Naive B cell (primary cell): ENCODE measurements at regions not wholly inside any gene's neighbourhood (a gene's known extent, or its start where the extent isn't known, plus 50 kb on each side); places are given as distances from the start of the nearest gene placed in this dataset.
"Not testable (repeated sequence)": the region's sequence is repeated elsewhere in the genome, so short reads cannot be mapped to it uniquely, and the experiment has no call there.

Experiments used
- ATAC-seq, 2 donors: fragments of 150-1000 bp; cut with Tn5 transposase; 2 replicates each; pipeline ENCODE4 v1.10.0; 2021; ENCODE audit warnings: low read depth in 2 of 2, mild to moderate bottlenecking in 2 of 2, moderate library complexity in 2 of 2
- DNase-seq: peaks from one replicate; pipeline ENCODE4 v3.0.0; 2022
- H3K27ac Mint-ChIP-seq, 6 donors: one replicate each; pipeline ENCODE4 v1.8.0; 2020 to 2022; ENCODE audit warnings: mild to moderate bottlenecking in 6 of 6, mixed read lengths in 6 of 6, moderate library complexity in 5 of 6, inconsistent platforms in 2 of 6
- H3K27me3 Mint-ChIP-seq, 3 donors: one replicate each; pipeline ENCODE4 v1.8.0; 2021 to 2022; ENCODE audit warnings: mixed read lengths in 3 of 3, mild to moderate bottlenecking in 1 of 3
- H3K36me3 Mint-ChIP-seq, 2 donors: one replicate each; pipeline ENCODE4 v1.8.0; 2020 to 2022; ENCODE audit warnings: mixed read lengths in 2 of 2, inconsistent platforms in 1 of 2, mild to moderate bottlenecking in 1 of 2
- H3K4me1 Mint-ChIP-seq, 3 donors: one replicate each; pipeline ENCODE4 v1.8.0; 2020 to 2022; ENCODE audit warnings: mixed read lengths in 3 of 3, inconsistent platforms in 1 of 3, mild to moderate bottlenecking in 1 of 3, moderate library complexity in 1 of 3
- H3K4me3 Mint-ChIP-seq, 8 donors: one replicate each; pipeline ENCODE4 v1.8.0; 2020 to 2022; ENCODE audit warnings: mild to moderate bottlenecking in 8 of 8, mixed read lengths in 8 of 8, moderate library complexity in 8 of 8, inconsistent platforms in 2 of 8
- H3K9me3 Mint-ChIP-seq, 7 donors: one replicate each; pipeline ENCODE4 v1.8.0; 2020 to 2022; ENCODE audit warnings: mixed read lengths in 7 of 7, mild to moderate bottlenecking in 5 of 7, inconsistent platforms in 2 of 7, moderate library complexity in 1 of 7

- H3K9me3 Mint-ChIP-seq = no peaks in the 10 kb centered on the region
- ATAC-seq (no peak), DNase-seq (no peak)
- no peaks in the 10 kb centered on the region for H3K4me1 Mint-ChIP-seq
- H3K36me3 Mint-ChIP-seq = no peaks in the 10 kb centered on the region
- no peak overlapping the region for H3K4me3 Mint-ChIP-seq
- H3K27me3 Mint-ChIP-seq = peaks cover 12 to 35% (median 25%) of the 10 kb centered on the region in 3 donors
- H3K27ac Mint-ChIP-seq = no peak overlapping the region
These were observed 80.8 kb upstream of the SLC8A3 start for GRCh38 chr14:70269582-70269981.

- no peak overlapping the region for H3K4me3 Mint-ChIP-seq
- DNase-seq (no peak), ATAC-seq (no peak)
- H3K4me1 Mint-ChIP-seq = no peaks in the 10 kb centered on the region
- H3K36me3 Mint-ChIP-seq = no peaks in the 10 kb centered on the region
- no peak overlapping the region for H3K27ac Mint-ChIP-seq
- no peaks in the 10 kb centered on the region for H3K9me3 Mint-ChIP-seq
- peaks cover 5 to 35% (median 21%) of the 10 kb centered on the region in 3 donors for H3K27me3 Mint-ChIP-seq
These were observed 80.0 kb upstream of the SLC8A3 start for GRCh38 chr14:70268760-70269159.

- no peaks in the 10 kb centered on the region for H3K9me3 Mint-ChIP-seq
- H3K27me3 Mint-ChIP-seq = peaks cover 7 to 54% (median 22%) of the 10 kb centered on the region in 3 donors
- no peaks in the 10 kb centered on the region for H3K36me3 Mint-ChIP-seq
- DNase-seq = no peak
- ATAC-seq = no peak
- H3K4me3 Mint-ChIP-seq = no peak overlapping the region
- H3K4me1 Mint-ChIP-seq = no peaks in the 10 kb centered on the region
- H3K27ac Mint-ChIP-seq = no peak overlapping the region
These were observed 77.4 kb upstream of the SLC8A3 start for GRCh38 chr14:70266157-70266556.

- Mint-ChIP-seq H3K36me3 (no peaks in the 10 kb centered on the region), H3K27me3 (peaks cover 11 to 55% (median 25%) of the 10 kb centered on the region in 3 donors)
These were observed 76.7 kb upstream of the SLC8A3 start for GRCh38 chr14:70265422-70265821.

GRCh38 chr14:70259420-70259819 lies 70.7 kb upstream of the SLC8A3 start:
- DNase-seq = no peak
- peaks cover 0 to 22% (median 11%) of the 10 kb centered on the region in 7 donors for H3K9me3 Mint-ChIP-seq
- no peak overlapping the region for H3K27ac Mint-ChIP-seq
- H3K27me3 Mint-ChIP-seq = peaks cover 39 to 70% (median 60%) of the 10 kb centered on the region in 3 donors
- peaks cover 5 to 9% (median 9%) of the 10 kb centered on the region in 3 donors for H3K4me1 Mint-ChIP-seq
- peaks cover 0 to 13% of the 10 kb centered on the region in 2 donors for H3K36me3 Mint-ChIP-seq
- ATAC-seq = no peak
- H3K4me3 Mint-ChIP-seq = no peak overlapping the region

More at GRCh38 chr14:70265422-70265821, 76.7 kb upstream of the SLC8A3 start:
- Mint-ChIP-seq H3K4me3 (no peak overlapping the region), H3K9me3 (no peaks in the 10 kb centered on the region), H3K4me1 (no peaks in the 10 kb centered on the region), H3K27ac (no peak overlapping the region)
- no peak for DNase-seq
- ATAC-seq = no peak

- peaks cover 50 to 70% (median 63%) of the 10 kb centered on the region in 3 donors for H3K27me3 Mint-ChIP-seq
- peaks cover 0 to 30% (median 14%) of the 10 kb centered on the region in 7 donors for H3K9me3 Mint-ChIP-seq
- H3K36me3 Mint-ChIP-seq = peaks cover 11 to 13% of the 10 kb centered on the region in 2 donors
- no peak overlapping the region for H3K27ac Mint-ChIP-seq
- DNase-seq (no peak), ATAC-seq (no peak)
- H3K4me1 Mint-ChIP-seq = peaks cover 5 to 9% (median 9%) of the 10 kb centered on the region in 3 donors
- no peak overlapping the region for H3K4me3 Mint-ChIP-seq
These were observed 68.8 kb upstream of the SLC8A3 start for GRCh38 chr14:70257526-70257925.

- H3K4me1 Mint-ChIP-seq = peaks cover 5 to 9% (median 9%) of the 10 kb centered on the region in 3 donors
- peak overlapping the region in 3 of 8 donors; percentile 21 to 41 (median 40) for H3K4me3 Mint-ChIP-seq
- peaks cover 51 to 70% (median 67%) of the 10 kb centered on the region in 3 donors for H3K27me3 Mint-ChIP-seq
- peaks cover 11 to 13% of the 10 kb centered on the region in 2 donors for H3K36me3 Mint-ChIP-seq
- no peak for ATAC-seq
- H3K9me3 Mint-ChIP-seq = peaks cover 0 to 30% (median 14%) of the 10 kb centered on the region in 7 donors
- H3K27ac Mint-ChIP-seq = no peak overlapping the region
- no peak for DNase-seq
These were observed 67.8 kb upstream of the SLC8A3 start for GRCh38 chr14:70256601-70257000.

- Mint-ChIP-seq H3K27ac (peak overlapping the region in 1 of 6 donors; percentile 17), H3K4me3 (peak overlapping the region; percentile 5 to 84 (median 74)), H3K9me3 (peaks cover 0 to 30% (median 14%) of the 10 kb centered on the region in 7 donors), H3K27me3 (peaks cover 55 to 74% (median 65%) of the 10 kb centered on the region in 3 donors), H3K36me3 (peaks cover 11 to 13% of the 10 kb centered on the region in 2 donors)
- H3K4me1 Mint-ChIP-seq, DNase-seq: not testable (repeated sequence)
- peak in 1 of 2 donors; percentile 35 for ATAC-seq
These were observed 66.6 kb upstream of the SLC8A3 start for GRCh38 chr14:70255071-70256057.

- peak; percentile 1 for DNase-seq
- Mint-ChIP-seq H3K4me3 (peak overlapping the region in 7 of 8 donors; percentile 23 to 76 (median 51)), H3K9me3 (peaks cover 0 to 30% (median 14%) of the 10 kb centered on the region in 7 donors), H3K36me3 (peaks cover 11 to 13% of the 10 kb centered on the region in 2 donors), H3K27me3 (peaks cover 62 to 78% (median 66%) of the 10 kb centered on the region in 3 donors), H3K4me1 (peaks cover 5 to 9% (median 9%) of the 10 kb centered on the region in 3 donors), H3K27ac (no peak overlapping the region)
- peak; percentile 23 to 60 for ATAC-seq
These were observed 65.8 kb upstream of the SLC8A3 start for GRCh38 chr14:70254476-70254961.

GRCh38 chr14:70253547-70253946 lies 64.8 kb upstream of the SLC8A3 start:
- H3K4me3 Mint-ChIP-seq = peak overlapping the region in 2 of 8 donors; percentile 24 to 67
- ATAC-seq = not testable (repeated sequence)

GRCh38 chr14:70245026-70245425 lies 56.3 kb upstream of the SLC8A3 start:
- DNase-seq (no peak), ATAC-seq (no peak)
- Mint-ChIP-seq H3K36me3 (peaks cover 0 to 6% of the 10 kb centered on the region in 2 donors), H3K4me3 (no peak overlapping the region), H3K27me3 (peaks cover 35 to 66% (median 60%) of the 10 kb centered on the region in 3 donors), H3K4me1 (no peaks in the 10 kb centered on the region), H3K9me3 (peaks cover 0 to 18% (median 10%) of the 10 kb centered on the region in 7 donors), H3K27ac (no peak overlapping the region)

More at GRCh38 chr14:70253547-70253946, 64.8 kb upstream of the SLC8A3 start:
- Mint-ChIP-seq H3K9me3 (peaks cover 0 to 30% (median 14%) of the 10 kb centered on the region in 7 donors), H3K27ac (peak overlapping the region in 1 of 6 donors; percentile 23), H3K36me3 (peaks cover 11 to 13% of the 10 kb centered on the region in 2 donors), H3K27me3 (peaks cover 57 to 69% (median 59%) of the 10 kb centered on the region in 3 donors)
- DNase-seq, H3K4me1 Mint-ChIP-seq: not testable (repeated sequence)

GRCh38 chr14:70239802-70240201 lies 51.1 kb upstream of the SLC8A3 start:
- H3K27ac Mint-ChIP-seq = no peak overlapping the region
- no peak overlapping the region for H3K4me3 Mint-ChIP-seq
- H3K4me1 Mint-ChIP-seq = peaks cover 0 to 4% (median 0%) of the 10 kb centered on the region in 3 donors
- H3K27me3 Mint-ChIP-seq = peaks cover 41 to 53% (median 48%) of the 10 kb centered on the region in 3 donors
- H3K9me3 Mint-ChIP-seq = peaks cover 0 to 22% (median 10%) of the 10 kb centered on the region in 7 donors
- ATAC-seq (peak; percentile 53 to 96), DNase-seq (no peak)
- peaks cover 0 to 6% of the 10 kb centered on the region in 2 donors for H3K36me3 Mint-ChIP-seq

- peaks cover 0 to 22% (median 10%) of the 10 kb centered on the region in 7 donors for H3K9me3 Mint-ChIP-seq
- H3K4me1 Mint-ChIP-seq, H3K27ac Mint-ChIP-seq, ATAC-seq, H3K4me3 Mint-ChIP-seq, DNase-seq, H3K36me3 Mint-ChIP-seq: not testable (repeated sequence)
- peaks cover 30 to 47% (median 41%) of the 10 kb centered on the region in 3 donors for H3K27me3 Mint-ChIP-seq
These were observed 49.9 kb upstream of the SLC8A3 start for GRCh38 chr14:70238635-70239034.
